HFF-Myc (cell line): ENCODE measurements at regions not wholly inside any gene's neighbourhood (a gene's known extent, or its start where the extent isn't known, plus 50 kb on each side); places are given as distances from the start of the nearest gene placed in this dataset.

ENCODE experiments used
- DNase-seq: peaks from one replicate; pipeline ENCODE4 v3.0.0-alpha.2; 2011; ENCODE audit warnings: low read depth; ENCODE audit errors: extremely low read depth
- H3K4me3 ChIP-seq: replicated peaks from 2 replicates; pipeline ENCODE4 v1.5.1; 2011; ENCODE audit warnings: low read depth, mild to moderate bottlenecking, control low read depth, low read length
- TF ChIP-seq, protein P1 (sequence below): IDR thresholded peaks from 2 replicates; pipeline ENCODE4 v1.5.1; 2012; ENCODE audit warnings: mild to moderate bottlenecking, low read depth, low read length, control low read depth; ENCODE audit errors: missing control alignments

DNA sequence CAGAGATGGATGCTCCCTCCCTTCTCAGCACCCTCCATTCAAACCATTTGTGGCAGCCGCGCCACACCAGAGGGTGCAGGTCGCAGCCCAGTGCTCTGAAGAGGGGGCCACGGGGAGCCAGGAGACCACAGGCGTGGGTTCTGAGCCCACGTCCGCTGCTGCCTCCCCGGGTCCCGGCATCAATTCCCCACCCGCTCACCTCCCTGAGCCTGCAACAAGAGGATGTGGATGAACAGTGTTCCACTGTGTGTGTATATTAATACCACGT is 120.1 kb upstream of the VSTM2B start:
- TF ChIP-seq, protein P1, sequence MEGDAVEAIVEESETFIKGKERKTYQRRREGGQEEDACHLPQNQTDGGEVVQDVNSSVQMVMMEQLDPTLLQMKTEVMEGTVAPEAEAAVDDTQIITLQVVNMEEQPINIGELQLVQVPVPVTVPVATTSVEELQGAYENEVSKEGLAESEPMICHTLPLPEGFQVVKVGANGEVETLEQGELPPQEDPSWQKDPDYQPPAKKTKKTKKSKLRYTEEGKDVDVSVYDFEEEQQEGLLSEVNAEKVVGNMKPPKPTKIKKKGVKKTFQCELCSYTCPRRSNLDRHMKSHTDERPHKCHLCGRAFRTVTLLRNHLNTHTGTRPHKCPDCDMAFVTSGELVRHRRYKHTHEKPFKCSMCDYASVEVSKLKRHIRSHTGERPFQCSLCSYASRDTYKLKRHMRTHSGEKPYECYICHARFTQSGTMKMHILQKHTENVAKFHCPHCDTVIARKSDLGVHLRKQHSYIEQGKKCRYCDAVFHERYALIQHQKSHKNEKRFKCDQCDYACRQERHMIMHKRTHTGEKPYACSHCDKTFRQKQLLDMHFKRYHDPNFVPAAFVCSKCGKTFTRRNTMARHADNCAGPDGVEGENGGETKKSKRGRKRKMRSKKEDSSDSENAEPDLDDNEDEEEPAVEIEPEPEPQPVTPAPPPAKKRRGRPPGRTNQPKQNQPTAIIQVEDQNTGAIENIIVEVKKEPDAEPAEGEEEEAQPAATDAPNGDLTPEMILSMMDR = no peak
- no peak overlapping the region for H3K4me3 ChIP-seq
- DNase-seq = no peak

DNA sequence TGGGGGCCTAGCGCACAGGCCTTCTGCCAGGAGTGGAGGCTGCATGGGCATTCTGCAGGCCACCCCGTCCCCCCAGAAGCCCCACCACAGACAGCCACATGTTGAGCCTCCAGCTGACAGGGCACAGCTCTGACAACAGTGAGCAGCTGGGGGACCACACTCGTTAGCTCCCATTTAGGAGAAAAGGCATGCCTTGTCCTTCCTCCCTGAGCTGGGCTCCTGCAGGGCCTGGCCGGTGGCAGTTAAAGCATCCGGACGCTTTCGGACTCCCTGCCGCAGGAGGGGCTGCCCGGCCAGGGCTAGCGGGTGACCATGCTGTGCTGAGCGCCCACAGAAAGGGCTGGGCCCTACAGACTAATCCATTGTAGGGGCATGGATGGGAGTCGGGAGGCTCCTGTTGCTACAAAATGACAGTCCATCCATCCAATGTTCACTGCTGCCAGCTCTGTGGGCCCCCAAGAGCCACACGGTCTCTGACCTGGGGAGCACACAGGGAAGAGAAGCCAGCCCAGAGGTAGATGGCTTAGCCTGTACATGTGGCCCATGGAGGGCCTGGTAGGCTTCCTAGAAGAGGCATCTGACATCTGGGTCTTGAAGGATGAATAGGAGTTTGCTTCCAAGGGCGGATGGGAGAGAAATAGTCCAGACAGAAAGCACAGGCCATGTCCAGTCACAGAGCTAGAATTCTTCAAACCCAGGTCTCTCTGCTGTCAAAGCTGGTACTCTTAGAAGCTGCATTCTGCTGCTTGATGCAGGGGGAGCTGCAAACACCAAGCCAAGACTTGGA is 116.5 kb upstream of the VSTM2B start:
- DNase-seq = no peak
- H3K4me3 ChIP-seq = no peak overlapping the region
- TF ChIP-seq, protein P1 = no peak

DNA sequence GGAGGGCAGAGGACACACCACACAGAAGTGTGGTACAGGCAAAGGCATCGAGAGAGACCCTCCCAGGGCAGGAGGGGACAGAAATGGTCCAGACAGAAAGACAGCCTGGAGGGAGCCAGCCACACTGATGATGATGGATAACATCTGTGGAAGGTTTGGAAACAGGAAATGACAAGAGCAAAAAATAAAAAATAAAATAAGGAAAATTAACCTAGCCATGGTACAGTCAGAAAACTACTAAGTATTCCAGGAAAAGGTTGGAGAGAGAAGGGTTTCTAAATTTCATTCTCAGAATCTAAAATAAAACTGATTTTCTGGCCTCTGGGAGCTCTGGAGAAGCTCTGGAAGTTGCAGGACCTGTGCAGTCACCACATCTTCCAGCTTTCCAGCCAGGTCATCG is 115.2 kb upstream of the VSTM2B start:
- TF ChIP-seq, protein P1 = no peak
- DNase-seq = no peak
- H3K4me3 ChIP-seq = no peak overlapping the region

DNA sequence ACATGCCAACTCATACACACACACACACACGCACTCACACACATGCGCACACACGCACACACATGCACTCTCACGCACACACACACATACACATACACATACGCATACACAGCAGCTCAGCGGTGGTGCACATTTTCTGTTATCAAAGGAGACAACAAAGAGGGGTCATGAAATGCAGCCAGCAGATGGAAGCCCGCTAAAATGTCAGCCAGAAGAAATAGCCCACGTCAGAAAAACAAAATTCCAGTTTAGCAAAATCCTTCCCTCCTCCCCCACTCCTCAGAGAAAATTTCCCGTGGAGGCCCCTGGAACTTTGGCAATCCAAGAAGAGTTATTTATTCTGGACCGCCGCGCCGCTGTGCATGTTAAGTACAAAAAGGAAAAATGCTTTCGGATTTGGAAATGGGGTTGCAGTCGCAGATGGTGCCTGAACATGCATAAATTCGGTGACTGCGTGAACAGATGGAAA is 114.6 kb upstream of the VSTM2B start:
- TF ChIP-seq, protein P1 = no peak
- no peak overlapping the region for H3K4me3 ChIP-seq
- DNase-seq = no peak

DNA sequence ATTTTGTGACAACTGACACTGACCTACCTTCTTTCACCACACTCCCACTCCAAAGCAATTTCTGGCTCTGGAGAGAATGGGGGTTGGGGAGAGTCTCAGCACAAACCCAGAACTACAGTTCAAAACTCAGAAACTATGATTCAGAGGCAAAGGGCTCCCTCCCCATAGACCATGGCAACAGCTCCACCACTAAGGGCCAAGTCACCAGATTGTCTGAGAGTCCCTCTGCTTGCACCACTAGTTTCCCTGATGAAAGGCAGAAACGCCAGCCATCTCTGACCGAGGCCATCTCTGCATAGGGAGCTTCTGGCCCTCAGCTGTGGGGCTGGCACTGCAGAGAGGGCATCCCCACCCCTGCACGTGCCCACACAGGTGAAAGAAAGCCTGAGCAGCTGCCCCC is 112.4 kb upstream of the VSTM2B start:
- no peak overlapping the region for H3K4me3 ChIP-seq
- no peak for DNase-seq
- TF ChIP-seq, protein P1 = no peak

DNA sequence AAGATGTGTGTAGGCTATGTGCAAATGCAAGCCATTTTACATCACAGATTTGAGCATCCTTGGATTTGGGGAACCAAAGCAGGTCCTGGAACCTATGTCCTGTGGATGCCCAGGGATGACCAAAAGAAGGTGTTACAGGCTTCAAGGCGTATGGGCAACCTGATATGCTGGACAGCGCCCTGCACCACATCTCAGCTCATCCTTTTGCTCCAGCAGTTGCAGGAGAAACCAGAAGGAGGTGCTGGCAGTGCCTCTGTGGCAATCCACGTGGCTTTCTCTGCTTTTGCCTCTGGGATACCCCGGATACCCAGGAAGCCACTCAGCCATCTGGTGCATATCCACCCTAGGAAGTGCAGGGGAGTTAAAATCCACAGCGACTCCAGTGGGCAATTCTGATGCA is 110.3 kb upstream of the VSTM2B start:
- TF ChIP-seq, protein P1 = no peak
- DNase-seq = no peak
- H3K4me3 ChIP-seq = no peak overlapping the region

DNA sequence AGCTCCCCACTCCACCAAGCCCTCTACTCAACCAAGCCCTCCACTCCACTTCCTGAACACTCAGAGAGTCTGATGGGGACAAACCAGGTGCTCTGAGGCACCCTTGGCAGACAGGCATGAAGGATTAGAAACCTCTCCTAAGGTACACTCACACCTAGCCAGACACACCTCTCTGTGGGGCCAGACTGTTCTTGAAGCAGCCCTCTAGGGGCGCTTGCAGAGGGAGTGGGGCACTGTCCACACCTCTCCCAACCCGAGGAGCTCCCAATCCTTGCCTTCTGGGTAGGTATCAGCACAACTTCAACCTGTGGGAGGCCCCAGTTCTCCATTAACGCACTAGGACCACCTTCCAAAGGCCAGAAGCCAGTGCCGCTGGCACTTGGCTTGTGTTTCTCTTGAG is 108.7 kb upstream of the VSTM2B start:
- no peak for DNase-seq
- TF ChIP-seq, protein P1 = no peak

More for the DNA sequence above, 108.7 kb upstream of the VSTM2B start:
- no peak overlapping the region for H3K4me3 ChIP-seq
